Stimulated activated CD4-positive, alpha-beta T cell treated with anti-CD3 and anti-CD28 coated beads, Interleukin-2, amount 100 ng/mL, for 48 hours (primary cell): ENCODE measurements at regions not wholly inside any gene's neighbourhood (a gene's known extent, or its start where the extent isn't known, plus 50 kb on each side); places are given as distances from the start of the nearest gene placed in this dataset.
"Not testable (repeated sequence)": the region's sequence is repeated elsewhere in the genome, so short reads cannot be mapped to it uniquely, and the experiment has no call there.

Experiments used
- DNase-seq, 2 donors: peaks; one replicate each; pipeline ENCODE4 v3.0.0-alpha.2; 2020

DNA sequence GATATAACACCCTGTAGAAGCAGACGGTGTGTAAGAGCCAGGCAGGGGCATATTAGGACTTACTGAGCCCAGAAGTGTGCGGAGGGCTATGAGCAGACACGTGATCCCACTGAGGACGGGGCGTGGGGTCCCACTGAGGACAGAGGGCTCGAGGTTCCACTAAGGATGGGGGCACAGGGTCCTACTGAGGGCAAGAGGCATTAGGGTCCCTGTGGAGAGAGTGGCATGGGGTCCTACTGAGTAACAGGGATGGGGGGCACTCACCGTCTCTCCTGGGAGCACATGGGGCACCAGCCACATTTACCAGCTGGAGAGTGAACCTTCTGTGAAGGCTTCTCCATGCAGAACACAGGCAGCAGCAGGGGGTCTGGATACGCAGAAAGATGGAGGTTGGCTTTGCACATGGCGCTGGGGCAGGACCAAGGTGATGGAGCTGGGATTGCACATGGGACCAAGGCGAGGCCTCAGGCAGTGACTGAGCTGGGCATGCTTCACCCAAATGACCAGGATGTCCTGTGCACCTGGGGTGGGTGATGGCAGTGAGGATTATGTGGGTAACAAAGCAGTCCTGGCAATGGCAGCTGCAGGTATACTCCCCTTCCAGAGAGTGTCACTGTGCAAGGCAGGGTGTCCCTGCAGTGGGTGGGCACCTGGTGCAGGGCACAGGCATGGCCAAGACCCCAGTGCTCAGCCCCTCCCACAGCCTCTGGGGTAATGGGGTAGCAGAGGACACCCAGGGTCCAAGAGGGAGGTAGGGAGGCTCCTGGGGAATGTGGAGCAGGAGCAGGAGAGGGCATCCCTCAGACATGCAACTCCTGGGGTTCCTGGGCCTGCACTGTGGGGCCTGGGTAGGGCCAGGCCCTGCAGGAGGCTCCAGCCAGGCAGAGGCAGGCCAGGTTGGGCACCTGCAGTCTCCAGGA is 278.1 kb downstream of the TCERG1L start:
- DNase-seq, result no peak

DNA sequence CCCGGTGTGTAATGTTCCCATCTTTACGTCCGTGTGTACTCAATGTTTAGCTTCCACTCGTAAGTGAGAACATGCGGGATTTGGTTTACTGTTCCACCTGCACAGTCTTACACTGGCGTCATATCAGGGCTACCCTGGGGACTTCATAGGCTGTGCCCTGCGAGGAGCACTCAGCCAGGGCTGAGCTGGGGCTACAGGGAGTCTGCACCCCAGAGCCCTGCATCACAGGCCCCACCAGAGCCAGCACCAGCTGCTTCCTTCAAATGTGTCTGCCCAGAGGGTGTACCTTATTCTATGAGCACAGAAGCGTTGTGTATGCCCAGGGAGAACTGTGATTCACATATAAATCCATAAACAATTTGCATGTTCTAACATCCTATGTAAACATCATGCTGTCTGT is 277.1 kb downstream of the TCERG1L start:
- DNase-seq, result no peak

DNA sequence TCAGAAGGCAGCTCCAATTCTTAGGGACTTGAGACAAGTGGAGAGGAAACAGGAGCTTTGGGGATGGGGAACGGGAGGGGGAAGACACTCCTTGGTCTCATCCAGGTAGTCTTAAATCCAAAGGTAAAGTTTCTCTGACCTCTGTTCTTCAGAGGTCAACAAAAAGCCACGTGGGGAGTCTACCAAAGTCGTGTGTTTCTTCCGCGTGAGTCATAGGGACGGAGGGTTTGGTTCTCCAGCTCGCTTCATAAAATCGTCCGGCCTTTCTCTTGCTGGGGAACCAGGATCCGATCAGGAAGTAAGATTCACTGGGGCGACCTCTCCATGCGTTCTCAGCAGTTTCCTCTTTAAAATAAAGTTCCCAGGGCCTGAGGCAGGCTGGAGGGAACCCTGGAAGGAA is 275.7 kb downstream of the TCERG1L start:
- no peak for DNase-seq

DNA sequence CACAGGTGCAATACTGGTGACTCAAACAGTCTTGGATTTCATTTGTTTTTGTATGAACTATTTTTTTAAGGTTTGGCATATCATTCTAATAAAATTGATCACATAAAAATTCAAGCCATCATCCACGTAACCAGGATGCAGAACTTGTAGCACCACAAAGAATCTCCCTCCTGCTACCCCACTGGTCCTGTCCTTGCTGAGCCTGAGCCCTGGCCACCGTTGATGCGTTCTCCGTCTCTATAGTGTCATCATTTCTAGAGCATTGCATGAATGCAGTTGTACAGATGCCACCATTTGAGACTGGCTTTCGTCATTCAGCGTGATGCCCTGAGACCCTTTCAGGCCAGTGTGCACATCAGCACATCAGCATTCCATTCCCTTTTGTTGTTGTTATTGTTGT is 273.5 kb downstream of the TCERG1L start:
- DNase-seq, result no peak

DNA sequence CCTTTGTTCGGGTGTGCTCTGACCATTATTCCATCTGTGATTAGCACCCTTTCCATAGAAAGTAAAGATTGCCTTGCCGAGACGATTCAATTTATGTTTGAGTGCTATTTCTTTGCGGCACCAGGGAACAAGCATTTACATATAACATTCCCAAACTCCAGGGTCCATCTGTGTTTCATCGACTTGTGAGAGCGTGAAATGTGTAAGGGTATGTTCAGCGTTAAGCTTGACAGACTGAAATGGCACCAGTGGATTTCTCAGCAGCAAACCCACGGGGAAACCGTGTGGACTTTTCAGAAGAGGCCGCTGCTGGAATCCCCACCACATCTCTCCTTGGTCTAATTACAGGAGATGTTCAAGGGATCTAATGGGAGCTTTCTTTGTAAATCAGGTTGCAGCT is 270.5 kb downstream of the TCERG1L start:
- DNase-seq, result no peak

DNA sequence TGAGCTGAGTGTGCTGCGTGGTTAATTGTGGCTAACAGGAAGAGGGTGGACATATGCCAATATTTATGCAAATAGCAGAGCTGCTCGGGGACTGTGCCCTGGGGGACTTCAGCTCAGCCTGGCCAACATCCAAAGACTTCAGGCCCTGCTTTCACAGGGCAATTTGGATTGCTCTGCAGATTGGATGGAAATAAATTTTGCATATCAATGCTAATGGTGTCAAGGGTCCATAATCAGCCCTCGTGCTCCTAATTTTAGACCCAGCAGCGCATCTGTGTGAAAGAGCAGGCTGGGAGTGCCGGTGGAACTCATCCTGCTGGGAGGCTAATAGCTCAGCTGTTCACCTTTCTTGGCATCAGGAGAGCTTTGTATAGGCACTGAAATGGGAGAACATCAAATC is 270.1 kb downstream of the TCERG1L start:
- DNase-seq, result no peak

DNA sequence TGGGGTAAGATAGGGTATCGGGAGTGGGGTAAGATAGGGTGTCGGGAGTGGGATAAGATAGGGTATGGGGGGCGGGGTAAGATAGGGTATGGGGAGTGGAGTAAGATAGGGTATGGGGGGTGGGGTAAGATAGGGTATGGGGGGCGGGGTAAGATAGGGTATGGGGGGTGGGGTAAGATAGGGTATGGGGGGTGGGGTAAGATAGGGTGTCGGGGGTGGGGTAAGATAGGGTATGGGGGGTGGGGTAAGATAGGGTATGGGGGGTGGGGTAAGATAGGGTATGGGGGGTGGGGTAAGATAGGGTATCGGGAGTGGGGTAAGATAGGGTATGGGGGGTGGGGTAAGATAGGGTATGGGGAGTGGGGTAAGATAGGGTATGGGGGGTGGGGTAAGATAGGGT is 269.5 kb downstream of the TCERG1L start:
- not testable (repeated sequence) for DNase-seq
